ENCODE measurements at regions not wholly inside any gene's neighbourhood (a gene's known extent, or its start where the extent isn't known, plus 50 kb on each side); places are given as distances from the start of the nearest gene placed in this dataset.

DNA sequence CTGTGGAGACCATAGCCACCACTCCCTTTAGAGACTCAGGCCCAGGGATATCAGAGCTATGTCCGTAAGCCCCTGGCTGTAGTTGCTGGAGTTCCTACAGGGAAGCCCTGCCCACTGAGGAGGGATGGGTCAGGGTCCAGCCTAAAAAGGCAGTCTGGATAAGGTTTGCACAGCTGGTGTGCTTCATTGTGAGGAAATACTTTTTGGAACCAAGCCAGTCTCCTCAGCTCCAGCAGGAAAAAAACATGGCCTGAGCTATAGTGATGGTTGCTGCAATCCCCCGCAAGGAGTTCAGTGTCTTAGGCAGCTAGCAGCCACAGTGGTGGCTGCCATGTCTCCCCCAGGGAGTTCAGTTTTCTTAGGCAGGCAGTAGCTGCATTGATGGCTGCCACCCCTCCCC, 52.6 kb upstream of the CYP2C8 start:
- no peaks in the 10 kb centered on the region for H3K36me3 ChIP-seq
- no peaks in the 10 kb centered on the region for H3K9me3 ChIP-seq
- no peaks in the 10 kb centered on the region for H3K4me1 ChIP-seq
- TF ChIP-seq, protein P1, sequence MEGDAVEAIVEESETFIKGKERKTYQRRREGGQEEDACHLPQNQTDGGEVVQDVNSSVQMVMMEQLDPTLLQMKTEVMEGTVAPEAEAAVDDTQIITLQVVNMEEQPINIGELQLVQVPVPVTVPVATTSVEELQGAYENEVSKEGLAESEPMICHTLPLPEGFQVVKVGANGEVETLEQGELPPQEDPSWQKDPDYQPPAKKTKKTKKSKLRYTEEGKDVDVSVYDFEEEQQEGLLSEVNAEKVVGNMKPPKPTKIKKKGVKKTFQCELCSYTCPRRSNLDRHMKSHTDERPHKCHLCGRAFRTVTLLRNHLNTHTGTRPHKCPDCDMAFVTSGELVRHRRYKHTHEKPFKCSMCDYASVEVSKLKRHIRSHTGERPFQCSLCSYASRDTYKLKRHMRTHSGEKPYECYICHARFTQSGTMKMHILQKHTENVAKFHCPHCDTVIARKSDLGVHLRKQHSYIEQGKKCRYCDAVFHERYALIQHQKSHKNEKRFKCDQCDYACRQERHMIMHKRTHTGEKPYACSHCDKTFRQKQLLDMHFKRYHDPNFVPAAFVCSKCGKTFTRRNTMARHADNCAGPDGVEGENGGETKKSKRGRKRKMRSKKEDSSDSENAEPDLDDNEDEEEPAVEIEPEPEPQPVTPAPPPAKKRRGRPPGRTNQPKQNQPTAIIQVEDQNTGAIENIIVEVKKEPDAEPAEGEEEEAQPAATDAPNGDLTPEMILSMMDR (IDR thresholded peaks at IDR 0.05; ENCODE audit: low read depth, low read length): no peak
- no peak for DNase-seq
- H3K27me3 ChIP-seq: no peaks in the 10 kb centered on the region
- no peak overlapping the region for H3K4me3 ChIP-seq (ENCODE audit: low read depth, low read length)
